HUDEP-2 (cell line): ENCODE measurements at regions not wholly inside any gene's neighbourhood (a gene's known extent, or its start where the extent isn't known, plus 50 kb on each side); places are given as distances from the start of the nearest gene placed in this dataset.

Experiments
- DNase-seq, 76 experiments: peaks; one replicate each; lab custom pipeline; 2025; ENCODE audit not compliant: unreplicated experiment in 76 of 76; lab: John Stamatoyannopoulos, UW

DNA sequence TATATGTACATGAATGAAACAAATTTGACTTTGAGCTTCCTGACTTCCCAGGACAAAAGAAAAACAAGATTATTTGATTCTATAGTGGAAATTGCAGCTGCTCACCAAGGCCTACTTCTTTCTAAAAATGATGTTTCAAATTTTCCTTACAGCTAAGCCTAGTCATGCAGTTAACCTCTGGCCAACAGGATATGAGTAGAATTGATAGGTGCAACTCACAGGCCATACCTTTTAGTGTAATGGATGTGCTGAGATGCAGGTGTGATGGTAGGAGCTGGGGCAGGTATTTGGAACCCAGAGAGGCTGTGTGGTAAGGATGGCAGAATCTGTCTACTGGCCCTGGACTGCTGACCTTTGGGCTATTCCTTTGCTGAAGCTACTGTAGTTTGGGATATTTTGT is 230.9 kb upstream of the PREP start:
- no peak for DNase-seq

DNA sequence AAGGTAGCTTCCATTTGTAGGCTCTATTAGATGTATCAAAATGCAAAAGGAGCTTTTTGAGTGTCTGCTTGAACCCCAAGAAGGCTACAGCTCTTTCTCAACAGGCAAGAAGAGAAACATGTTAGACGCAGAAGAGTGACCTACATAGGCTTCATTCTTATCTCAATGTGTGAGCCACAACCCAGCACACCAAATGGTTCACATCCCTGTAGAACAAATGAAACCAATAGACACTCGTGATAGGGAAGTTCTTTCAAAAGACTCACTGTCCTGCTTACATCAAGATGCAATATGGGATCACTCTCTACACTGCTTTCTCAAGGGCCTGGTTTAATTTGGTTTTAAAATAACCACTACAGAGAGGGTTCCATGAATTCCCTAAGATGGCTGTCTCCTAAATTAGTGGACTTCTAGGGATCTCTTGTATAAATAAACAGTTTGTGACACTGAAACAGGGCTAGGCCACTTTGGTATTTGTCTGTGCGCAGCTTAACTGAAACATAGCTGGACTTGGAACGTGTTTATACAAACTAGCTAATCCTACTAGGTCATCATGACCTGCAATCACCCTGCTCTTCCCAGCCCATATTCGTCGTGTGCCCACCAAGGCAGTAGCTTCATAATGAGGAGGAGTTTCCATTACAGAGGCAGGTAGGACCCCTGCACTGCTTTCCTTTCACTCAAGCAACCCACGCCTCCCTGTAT is 225.4 kb upstream of the PREP start:
- DNase-seq = no peak

DNA sequence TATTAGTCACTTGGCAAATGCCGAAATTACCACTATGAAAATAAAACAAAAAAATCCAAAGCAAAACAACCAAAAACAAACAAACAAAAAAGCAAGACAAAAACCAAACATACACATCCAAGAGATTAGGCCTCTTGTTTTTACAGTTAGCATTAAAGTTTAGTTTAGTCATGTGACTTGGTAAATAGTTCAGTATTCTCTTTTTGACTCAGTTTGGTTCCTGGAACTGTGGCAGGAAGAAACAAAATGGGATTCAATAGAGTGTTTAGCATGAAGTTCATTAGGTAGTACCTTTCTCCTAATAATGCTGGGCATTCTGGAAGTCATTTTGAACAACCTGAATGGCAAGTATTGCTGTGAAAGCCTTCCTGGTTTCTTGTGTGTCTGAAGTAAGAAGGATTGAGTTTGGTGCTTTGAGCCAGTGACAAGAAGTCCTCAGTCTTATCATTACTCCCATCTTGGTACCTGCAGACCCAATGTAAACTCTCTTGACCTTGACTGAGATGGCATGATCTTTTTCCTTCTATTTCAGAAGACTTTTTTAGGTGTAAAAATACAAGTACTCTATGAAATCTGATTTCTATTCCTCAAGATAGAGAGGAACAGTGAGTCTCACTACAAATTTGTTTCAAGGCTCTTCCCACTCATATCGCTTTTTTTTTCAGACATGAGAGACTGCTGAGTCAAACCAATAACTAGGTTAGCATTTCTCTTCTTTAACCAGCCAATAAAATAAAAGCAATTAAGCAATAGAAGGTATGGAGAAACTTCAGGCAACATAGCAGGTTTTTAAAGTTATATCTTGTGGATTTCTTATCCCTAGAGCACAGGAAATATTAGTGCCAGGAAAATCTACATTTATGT is 223.6 kb upstream of the PREP start:
- DNase-seq = no peak

DNA sequence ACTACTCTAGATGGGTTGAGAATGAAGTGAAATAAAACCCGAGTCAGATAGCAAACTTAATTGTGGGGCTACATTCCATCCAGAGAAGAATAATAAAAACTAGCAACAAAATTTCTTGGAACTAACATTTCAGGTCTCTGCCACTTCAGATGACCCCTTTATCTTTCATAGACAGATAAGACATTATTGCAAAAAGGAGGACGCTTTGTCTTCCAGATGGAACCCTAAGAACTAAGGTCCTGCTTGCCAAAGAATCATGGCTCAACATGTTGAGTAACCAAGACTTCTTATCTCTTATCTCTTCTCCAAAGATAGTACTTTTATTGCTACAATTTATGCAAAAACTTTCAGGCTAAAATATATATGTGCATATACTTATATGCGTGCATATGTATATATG is 221.1 kb upstream of the PREP start:
- DNase-seq = no peak

GRCh38 chr6:105622226-105622625 is 219.3 kb upstream of the PREP start:
- no peak for DNase-seq

DNA sequence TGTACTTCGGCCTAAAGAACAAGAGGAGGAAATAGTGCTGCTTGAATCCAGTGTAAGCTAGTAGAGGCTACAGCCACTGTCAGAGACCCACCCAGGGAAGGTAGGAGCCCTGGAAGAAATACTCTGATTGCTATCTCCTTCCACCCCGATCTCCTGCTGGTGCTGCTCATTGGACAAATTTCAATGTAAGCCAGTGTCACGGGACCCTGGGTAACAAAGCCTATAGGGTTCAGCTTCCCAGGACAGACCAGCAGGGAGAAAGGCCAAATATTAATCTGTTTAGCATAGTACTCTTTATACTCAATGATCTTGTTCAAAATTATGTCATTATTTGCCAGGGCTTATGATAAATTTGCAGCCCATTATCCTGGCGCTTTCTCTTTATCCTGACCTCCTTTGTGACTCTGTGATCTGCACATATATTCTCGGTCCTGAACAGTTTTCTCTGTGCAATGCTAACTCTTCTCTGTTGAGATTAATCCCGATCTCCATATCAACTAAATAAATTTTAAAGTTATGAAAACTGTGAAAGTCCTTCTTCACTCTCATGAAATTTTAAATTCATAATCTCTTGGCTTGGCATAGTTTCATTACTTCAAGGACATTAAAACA is 218.8 kb upstream of the PREP start:
- DNase-seq = no peak

DNA sequence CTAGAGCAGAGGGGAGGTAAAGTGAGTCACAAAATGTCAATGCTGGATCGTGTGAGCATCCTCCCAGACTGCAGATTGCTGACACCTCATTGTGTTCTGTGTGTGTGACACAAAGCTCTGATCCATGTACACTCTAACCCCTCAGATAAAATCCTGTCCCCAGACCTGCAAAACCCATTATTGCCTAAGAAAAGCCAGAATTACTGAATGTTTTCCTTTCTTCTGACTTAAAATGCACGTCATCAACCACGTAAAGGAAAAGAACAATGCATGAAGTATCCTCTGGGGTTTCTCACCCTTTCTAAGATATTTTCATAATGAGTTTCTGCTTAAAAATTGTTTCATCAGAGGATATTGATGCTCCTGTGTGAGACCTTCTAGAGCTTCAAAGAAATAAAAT is 218.0 kb upstream of the PREP start:
- no peak for DNase-seq

- no peak for DNase-seq
Measured at GRCh38 chr6:105619971-105620741, 217.3 kb upstream of the PREP start.

DNA sequence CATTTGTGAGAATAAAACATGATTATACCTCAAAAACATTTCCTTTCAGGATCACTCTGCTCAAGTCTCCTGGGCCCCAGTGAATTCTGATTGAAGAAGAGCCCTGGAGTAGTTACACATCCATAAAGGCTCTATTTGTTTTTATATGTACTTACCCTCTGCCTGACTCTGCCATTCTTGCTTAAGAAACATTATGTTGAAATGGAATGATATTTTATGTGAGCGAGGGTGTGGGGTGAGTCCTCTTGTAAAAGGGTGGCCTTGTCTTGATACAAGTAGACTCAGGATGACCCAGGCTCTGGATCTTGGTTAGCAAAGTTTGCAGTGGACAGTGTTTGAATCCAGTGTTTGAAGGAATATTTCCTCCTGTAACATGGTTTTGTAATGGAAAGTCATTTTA is 215.4 kb upstream of the PREP start:
- DNase-seq = no peak

GRCh38 chr6:105616521-105616920 is 213.6 kb upstream of the PREP start:
- no peak for DNase-seq

- DNase-seq = no peak
Measured at GRCh38 chr6:105611606-105612005, 208.7 kb upstream of the PREP start.

GRCh38 chr6:105609375-105609991 is 206.6 kb upstream of the PREP start:
- DNase-seq = no peak

DNA sequence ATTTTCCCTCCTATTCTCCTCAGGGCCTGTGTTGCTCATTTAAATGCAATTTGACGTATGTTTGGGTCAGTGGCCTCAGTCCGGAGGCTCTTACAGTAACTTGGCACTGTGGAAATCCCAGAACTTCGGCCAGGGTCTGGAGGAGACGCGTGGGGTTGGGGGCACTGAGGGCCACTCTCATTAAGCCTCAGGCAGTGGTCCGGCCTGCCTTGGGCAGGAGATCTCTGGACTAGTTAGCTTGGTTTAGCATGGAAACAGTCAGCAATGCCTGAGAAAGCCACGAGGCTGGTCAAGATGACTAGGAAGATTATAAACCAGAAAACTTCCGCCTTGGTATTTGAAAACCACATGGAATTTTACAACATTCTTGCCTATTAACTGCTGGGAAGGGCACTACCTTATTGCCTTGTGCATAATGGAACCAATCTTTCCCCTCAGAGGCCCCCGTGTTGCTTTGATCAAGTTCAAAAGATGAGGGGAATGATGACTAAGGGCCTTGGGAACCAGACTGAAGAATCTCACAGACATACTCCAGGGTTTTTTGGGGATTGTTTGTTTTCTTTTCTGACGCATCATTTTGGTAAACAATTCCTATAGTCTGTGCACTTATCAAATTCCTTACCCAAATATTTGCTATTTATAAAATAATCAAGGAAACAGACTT is 206.0 kb upstream of the PREP start:
- DNase-seq = no peak

GRCh38 chr6:105607636-105608621 is 205.0 kb upstream of the PREP start:
- DNase-seq = no peak

- no peak for DNase-seq
Measured at GRCh38 chr6:105606831-105607463, 204.1 kb upstream of the PREP start.

- DNase-seq = no peak
Measured at GRCh38 chr6:105604587-105604884, 201.7 kb upstream of the PREP start.

GRCh38 chr6:105603788-105604586 is 201.1 kb upstream of the PREP start:
- no peak for DNase-seq
